ENCODE measurements at regions not wholly inside any gene's neighbourhood (a gene's known extent, or its start where the extent isn't known, plus 50 kb on each side); places are given as distances from the start of the nearest gene placed in this dataset.

GRCh38 chr13:108156749-108157148, 58.6 kb downstream of the LIG4 start:
- Mint-ChIP-seq H3K27me3 (no peaks in the 10 kb centered on the region), H3K9me3 (no peaks in the 10 kb centered on the region), H3K36me3 (ENCODE audit: low read depth) (no peaks in the 10 kb centered on the region), H3K4me1 (ENCODE audit: low read depth) (no peaks in the 10 kb centered on the region), H3K4me3 (no peak overlapping the region), H3K27ac (no peak overlapping the region)

- no peak overlapping the region for H3K27ac Mint-ChIP-seq
These were observed 59.9 kb downstream of the LIG4 start for GRCh38 chr13:108155185-108156106.

GRCh38 chr13:108154421-108154858, 60.9 kb downstream of the LIG4 start:
- Mint-ChIP-seq H3K9me3 (no peaks in the 10 kb centered on the region), H3K4me3 (no peak overlapping the region), H3K4me1 (ENCODE audit: low read depth) (no peaks in the 10 kb centered on the region), H3K27me3 (peaks cover 4% of the 10 kb centered on the region), H3K27ac (no peak overlapping the region), H3K36me3 (ENCODE audit: low read depth) (no peaks in the 10 kb centered on the region)

More at GRCh38 chr13:108155185-108156106, 59.9 kb downstream of the LIG4 start:
- no peaks in the 10 kb centered on the region for H3K36me3 Mint-ChIP-seq (ENCODE audit: low read depth)
- H3K27me3 Mint-ChIP-seq: no peaks in the 10 kb centered on the region
- H3K4me1 Mint-ChIP-seq (ENCODE audit: low read depth): no peaks in the 10 kb centered on the region
- no peak overlapping the region for H3K4me3 Mint-ChIP-seq
- H3K9me3 Mint-ChIP-seq: no peaks in the 10 kb centered on the region

GRCh38 chr13:108146642-108147041, 68.7 kb downstream of the LIG4 start:
- no peak overlapping the region for H3K4me3 Mint-ChIP-seq
- no peaks in the 10 kb centered on the region for H3K36me3 Mint-ChIP-seq (ENCODE audit: low read depth)
- H3K9me3 Mint-ChIP-seq: peaks cover 9% of the 10 kb centered on the region
- H3K4me1 Mint-ChIP-seq (ENCODE audit: low read depth): no peaks in the 10 kb centered on the region
- H3K27me3 Mint-ChIP-seq: peaks cover 21% of the 10 kb centered on the region
- no peak overlapping the region for H3K27ac Mint-ChIP-seq

- Mint-ChIP-seq H3K4me3 (no peak overlapping the region), H3K27me3 (peaks cover 25% of the 10 kb centered on the region), H3K4me1 (ENCODE audit: low read depth) (no peaks in the 10 kb centered on the region), H3K9me3 (peaks cover 7% of the 10 kb centered on the region), H3K36me3 (ENCODE audit: low read depth) (no peaks in the 10 kb centered on the region), H3K27ac (no peak overlapping the region)
These were observed 72.5 kb downstream of the LIG4 start for GRCh38 chr13:108142702-108143436.

- H3K36me3 Mint-ChIP-seq (ENCODE audit: low read depth): no peaks in the 10 kb centered on the region
- peaks cover 14% of the 10 kb centered on the region for H3K27me3 Mint-ChIP-seq
- H3K27ac Mint-ChIP-seq: no peak overlapping the region
- no peaks in the 10 kb centered on the region for H3K9me3 Mint-ChIP-seq
- no peaks in the 10 kb centered on the region for H3K4me1 Mint-ChIP-seq (ENCODE audit: low read depth)
- H3K4me3 Mint-ChIP-seq: no peak overlapping the region
These were observed 78.2 kb downstream of the LIG4 start for GRCh38 chr13:108137176-108137575.

- H3K27ac Mint-ChIP-seq: no peak overlapping the region
- no peaks in the 10 kb centered on the region for H3K9me3 Mint-ChIP-seq
- no peaks in the 10 kb centered on the region for H3K36me3 Mint-ChIP-seq (ENCODE audit: low read depth)
- no peaks in the 10 kb centered on the region for H3K4me1 Mint-ChIP-seq (ENCODE audit: low read depth)
- peaks cover 8% of the 10 kb centered on the region for H3K27me3 Mint-ChIP-seq
- H3K4me3 Mint-ChIP-seq: no peak overlapping the region
These were observed 87.9 kb downstream of the LIG4 start for GRCh38 chr13:108127406-108127805.

GRCh38 chr13:108126056-108126455, 89.3 kb downstream of the LIG4 start:
- no peaks in the 10 kb centered on the region for H3K36me3 Mint-ChIP-seq (ENCODE audit: low read depth)
- no peak overlapping the region for H3K27ac Mint-ChIP-seq
- peaks cover 8% of the 10 kb centered on the region for H3K27me3 Mint-ChIP-seq
- H3K4me3 Mint-ChIP-seq: no peak overlapping the region
- no peaks in the 10 kb centered on the region for H3K4me1 Mint-ChIP-seq (ENCODE audit: low read depth)
- H3K9me3 Mint-ChIP-seq: no peaks in the 10 kb centered on the region

- Mint-ChIP-seq H3K27me3 (no peaks in the 10 kb centered on the region), H3K4me1 (ENCODE audit: low read depth) (no peaks in the 10 kb centered on the region)
These were observed 93.9 kb downstream of the LIG4 start for GRCh38 chr13:108121406-108121805.

GRCh38 chr13:108120856-108121255, 94.5 kb downstream of the LIG4 start:
- no peak overlapping the region for H3K27ac Mint-ChIP-seq
- H3K9me3 Mint-ChIP-seq: no peaks in the 10 kb centered on the region
- H3K4me3 Mint-ChIP-seq: no peak overlapping the region

More at GRCh38 chr13:108121406-108121805, 93.9 kb downstream of the LIG4 start:
- H3K9me3 Mint-ChIP-seq: no peaks in the 10 kb centered on the region
- H3K27ac Mint-ChIP-seq: no peak overlapping the region
- H3K36me3 Mint-ChIP-seq (ENCODE audit: low read depth): no peaks in the 10 kb centered on the region
- no peak overlapping the region for H3K4me3 Mint-ChIP-seq

GRCh38 chr13:108120302-108120701, 95.0 kb downstream of the LIG4 start:
- Mint-ChIP-seq H3K27ac (no peak overlapping the region), H3K4me1 (ENCODE audit: low read depth) (no peaks in the 10 kb centered on the region), H3K27me3 (no peaks in the 10 kb centered on the region), H3K36me3 (ENCODE audit: low read depth) (no peaks in the 10 kb centered on the region), H3K9me3 (peaks cover under 1% of the 10 kb centered on the region), H3K4me3 (no peak overlapping the region)

More at GRCh38 chr13:108120856-108121255, 94.5 kb downstream of the LIG4 start:
- Mint-ChIP-seq H3K4me1 (ENCODE audit: low read depth) (no peaks in the 10 kb centered on the region), H3K27me3 (no peaks in the 10 kb centered on the region), H3K36me3 (ENCODE audit: low read depth) (no peaks in the 10 kb centered on the region)

- no peaks in the 10 kb centered on the region for H3K27me3 Mint-ChIP-seq
- no peak overlapping the region for H3K27ac Mint-ChIP-seq
- peaks cover 8% of the 10 kb centered on the region for H3K9me3 Mint-ChIP-seq
- no peaks in the 10 kb centered on the region for H3K4me1 Mint-ChIP-seq (ENCODE audit: low read depth)
- H3K4me3 Mint-ChIP-seq: no peak overlapping the region
- H3K36me3 Mint-ChIP-seq (ENCODE audit: low read depth): no peaks in the 10 kb centered on the region
These were observed 99.6 kb downstream of the LIG4 start for GRCh38 chr13:108115738-108116137.

GRCh38 chr13:108113407-108113806, 101.9 kb downstream of the LIG4 start:
- Mint-ChIP-seq H3K9me3 (peaks cover 8% of the 10 kb centered on the region), H3K36me3 (ENCODE audit: low read depth) (no peaks in the 10 kb centered on the region), H3K27me3 (no peaks in the 10 kb centered on the region)

GRCh38 chr13:108104736-108105135, 110.6 kb downstream of the LIG4 start:
- no peaks in the 10 kb centered on the region for H3K27me3 Mint-ChIP-seq
- H3K4me1 Mint-ChIP-seq (ENCODE audit: low read depth): no peaks in the 10 kb centered on the region
- H3K27ac Mint-ChIP-seq: no peak overlapping the region
- no peaks in the 10 kb centered on the region for H3K36me3 Mint-ChIP-seq (ENCODE audit: low read depth)
- no peak overlapping the region for H3K4me3 Mint-ChIP-seq
- H3K9me3 Mint-ChIP-seq: no peaks in the 10 kb centered on the region

More at GRCh38 chr13:108113407-108113806, 101.9 kb downstream of the LIG4 start:
- no peaks in the 10 kb centered on the region for H3K4me1 Mint-ChIP-seq (ENCODE audit: low read depth)
- no peak overlapping the region for H3K4me3 Mint-ChIP-seq
- no peak overlapping the region for H3K27ac Mint-ChIP-seq

- no peaks in the 10 kb centered on the region for H3K9me3 Mint-ChIP-seq
- H3K4me3 Mint-ChIP-seq: no peak overlapping the region
These were observed 112.6 kb downstream of the LIG4 start for GRCh38 chr13:108102771-108103170.

More at GRCh38 chr13:108102771-108103170, 112.6 kb downstream of the LIG4 start:
- Mint-ChIP-seq H3K27ac (no peak overlapping the region), H3K36me3 (ENCODE audit: low read depth) (no peaks in the 10 kb centered on the region), H3K27me3 (no peaks in the 10 kb centered on the region), H3K4me1 (ENCODE audit: low read depth) (no peaks in the 10 kb centered on the region)

Data from stimulated activated naive CD8-positive, alpha-beta T cell treated with anti-CD3 and anti-CD28 coated beads, Interleukin-15, Interleukin-2, amounts not matched to agents 100 ng/mL and 50 ng/mL, for 24 hours (primary cell).